Fibroblast of skin of abdomen (primary cell): ENCODE measurements at regions not wholly inside any gene's neighbourhood (a gene's known extent, or its start where the extent isn't known, plus 50 kb on each side); places are given as distances from the start of the nearest gene placed in this dataset.

ENCODE experiments used
- DNase-seq: peaks from one replicate; pipeline ENCODE4 v3.0.0-alpha.2; 2013

DNA sequence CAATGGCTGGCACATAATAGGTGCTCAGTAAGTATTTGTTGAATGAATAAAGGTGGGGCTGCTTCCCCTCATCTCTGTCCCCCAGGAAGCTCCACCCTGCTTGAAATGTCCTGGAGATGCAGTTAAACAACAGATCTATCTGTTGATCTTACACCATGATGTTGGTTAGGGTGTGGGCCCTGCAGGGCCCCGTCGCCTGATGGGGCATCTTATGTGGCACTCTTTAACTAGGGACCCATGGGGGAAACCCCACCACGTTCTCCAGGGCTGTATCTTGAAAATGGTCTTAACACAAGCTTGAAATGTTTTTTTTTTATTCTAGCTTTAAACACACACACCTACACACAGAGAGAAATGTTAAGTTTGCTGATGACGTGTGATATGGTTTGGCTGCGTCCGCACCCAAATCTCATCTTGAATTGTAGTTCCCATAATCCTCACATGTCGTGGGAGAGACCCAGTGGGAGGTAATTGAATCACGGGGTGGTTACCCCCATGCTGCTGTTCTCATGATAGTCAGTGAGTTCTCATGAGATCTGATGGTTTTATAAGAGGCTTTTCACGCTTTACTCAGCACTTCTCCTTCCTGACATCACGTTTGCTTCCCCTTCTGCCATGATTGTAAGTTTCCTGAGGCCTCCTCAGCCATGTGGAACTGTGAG is 741.7 kb downstream of the VRK1 start:
- no peak for DNase-seq

DNA sequence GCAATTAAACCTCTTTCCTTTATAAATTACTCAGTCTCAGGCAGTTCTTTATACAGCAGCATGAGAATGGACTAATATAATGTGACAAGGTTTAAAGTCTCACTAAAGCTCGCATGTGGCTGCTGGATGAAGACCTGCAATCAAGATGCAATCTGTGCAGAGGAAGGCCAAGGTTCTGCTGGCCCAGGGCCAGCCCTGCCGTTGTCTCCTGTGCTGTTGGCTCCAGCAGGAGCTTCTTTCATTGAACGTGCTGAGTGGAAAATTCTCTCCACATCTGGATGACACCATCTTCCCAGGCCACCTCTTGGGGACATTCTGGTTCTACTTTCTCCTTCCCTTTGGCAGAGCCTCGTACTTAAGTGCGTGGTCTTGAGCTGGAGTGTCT is 742.2 kb downstream of the VRK1 start:
- no peak for DNase-seq

DNA sequence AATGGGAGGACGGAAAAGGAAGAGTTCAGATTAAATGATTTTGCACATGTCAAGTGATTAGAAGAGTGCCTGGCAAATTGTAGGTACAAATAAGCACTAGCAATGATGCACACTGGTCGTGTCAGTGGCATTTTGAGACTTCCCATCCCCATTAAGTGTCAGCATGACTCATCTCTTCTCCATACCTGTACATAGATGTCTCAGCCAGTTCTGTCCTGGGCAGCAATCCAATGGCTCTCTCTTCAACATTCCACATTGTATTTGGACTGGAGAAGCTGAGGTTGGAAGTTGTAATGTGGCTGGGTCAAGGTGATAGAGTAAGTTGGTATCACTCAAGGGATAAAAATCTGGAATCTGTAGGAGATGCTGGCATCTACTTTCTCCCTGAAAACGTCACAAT is 742.7 kb downstream of the VRK1 start:
- no peak for DNase-seq

DNA sequence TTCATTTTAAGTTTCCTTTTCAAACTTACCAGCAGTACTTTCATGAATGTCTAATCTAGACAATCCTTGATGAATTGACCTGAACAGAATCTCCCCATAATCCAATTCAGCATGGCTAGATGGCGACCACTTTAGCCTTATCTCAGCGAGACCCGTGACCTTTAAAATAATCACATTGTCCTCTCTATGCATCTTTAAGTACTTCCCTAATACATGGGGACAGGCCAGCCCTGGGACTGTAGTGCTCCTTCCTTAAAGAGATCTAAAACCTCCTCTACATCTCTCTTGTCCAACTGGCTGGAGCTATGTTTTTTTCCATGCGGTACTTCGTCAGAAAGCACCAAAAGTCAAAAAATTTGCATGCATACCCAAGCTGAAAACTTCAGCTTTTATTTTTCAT is 746.0 kb downstream of the VRK1 start:
- no peak for DNase-seq

DNA sequence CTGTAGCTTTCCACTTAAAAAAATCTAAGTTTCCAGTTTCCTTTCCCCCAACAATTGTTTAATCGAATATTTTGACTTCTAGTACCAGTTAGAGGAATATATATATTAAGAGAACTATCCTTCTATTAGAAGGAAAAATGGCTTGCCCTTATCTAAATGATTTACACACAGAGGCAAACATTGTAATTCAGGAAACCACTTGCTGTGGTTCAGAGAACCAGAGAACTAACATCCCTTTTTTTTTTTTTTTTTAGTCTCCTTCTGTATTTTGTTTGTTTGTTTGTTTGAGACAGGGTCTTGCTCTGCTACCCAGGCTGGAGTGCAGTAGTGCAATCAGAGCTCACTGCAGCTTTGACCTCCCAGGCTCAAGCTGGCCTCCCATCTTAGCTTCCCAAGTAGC is 746.6 kb downstream of the VRK1 start:
- DNase-seq: no peak

DNA sequence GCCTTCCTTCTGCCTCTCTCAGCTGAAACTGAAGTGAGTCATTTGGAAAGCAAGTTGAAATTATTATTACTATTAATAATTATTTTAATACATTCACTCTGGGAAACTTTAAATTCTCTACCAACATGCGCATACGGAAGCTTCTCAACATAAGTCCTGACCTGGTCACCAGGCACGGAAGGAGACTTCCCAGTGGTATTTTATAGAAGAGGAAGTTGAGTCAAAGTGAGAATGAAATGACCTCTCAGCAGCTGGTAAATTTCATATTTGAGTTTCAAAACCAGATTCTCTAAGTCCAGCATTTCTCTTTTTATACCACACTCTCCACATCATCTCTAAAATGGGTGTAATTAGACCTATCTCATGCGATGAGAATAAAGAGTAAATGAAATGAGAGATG is 747.4 kb downstream of the VRK1 start:
- DNase-seq: no peak

DNA sequence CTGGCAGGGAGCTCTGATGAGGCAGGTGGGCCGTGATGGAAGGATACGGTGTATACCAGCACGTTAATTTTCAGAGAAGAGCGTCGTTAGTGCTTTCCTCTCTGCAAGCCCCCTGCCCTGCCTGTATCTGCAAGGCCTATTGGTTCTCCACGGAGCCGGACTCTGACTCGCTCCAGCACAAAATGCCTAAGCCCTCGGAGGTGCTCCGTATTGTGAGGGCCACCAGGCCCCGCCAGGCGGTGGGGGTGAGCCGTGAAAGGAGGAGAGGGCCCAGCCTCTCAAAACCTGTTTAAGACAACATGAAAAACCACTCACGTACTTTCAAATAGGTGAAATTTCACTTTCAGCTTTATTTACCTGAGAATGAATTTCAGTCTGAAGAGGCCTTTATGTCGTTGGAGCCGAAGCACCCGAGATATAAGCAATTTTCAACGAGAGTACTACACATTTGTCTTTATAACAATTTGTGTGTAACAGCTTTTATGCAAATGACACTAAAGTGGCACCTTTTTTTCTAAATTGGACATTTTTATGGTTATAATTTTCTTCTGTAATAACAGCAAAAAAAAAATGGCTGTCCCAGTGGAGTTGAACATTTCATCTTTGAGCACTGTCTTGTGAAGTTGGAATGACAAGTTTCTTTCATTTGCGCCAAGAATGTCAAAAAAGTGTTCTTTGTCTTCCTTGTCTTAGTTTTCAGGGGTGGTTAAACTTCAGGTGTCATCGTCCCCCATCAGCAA is 749.5 kb downstream of the VRK1 start:
- DNase-seq: no peak

DNA sequence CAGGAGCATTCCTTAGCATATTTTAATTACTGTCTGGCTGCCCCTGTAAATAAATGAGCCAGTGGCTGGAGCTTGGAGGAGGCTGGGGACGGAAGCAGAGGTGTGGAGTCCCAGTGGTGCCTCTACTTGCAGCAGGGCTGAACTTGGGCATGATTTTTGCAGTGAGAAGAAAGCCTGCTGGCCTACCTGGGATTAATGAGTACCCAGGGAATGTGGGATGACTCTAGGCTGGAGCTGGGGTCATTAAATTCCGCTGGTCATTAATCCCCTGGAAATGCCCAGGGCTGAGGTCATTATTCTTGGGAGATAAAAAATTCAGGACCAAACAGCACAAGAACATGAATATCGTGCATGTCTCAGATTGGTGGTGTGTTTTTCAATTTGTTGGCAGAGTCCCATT is 753.3 kb downstream of the VRK1 start:
- DNase-seq: no peak

DNA sequence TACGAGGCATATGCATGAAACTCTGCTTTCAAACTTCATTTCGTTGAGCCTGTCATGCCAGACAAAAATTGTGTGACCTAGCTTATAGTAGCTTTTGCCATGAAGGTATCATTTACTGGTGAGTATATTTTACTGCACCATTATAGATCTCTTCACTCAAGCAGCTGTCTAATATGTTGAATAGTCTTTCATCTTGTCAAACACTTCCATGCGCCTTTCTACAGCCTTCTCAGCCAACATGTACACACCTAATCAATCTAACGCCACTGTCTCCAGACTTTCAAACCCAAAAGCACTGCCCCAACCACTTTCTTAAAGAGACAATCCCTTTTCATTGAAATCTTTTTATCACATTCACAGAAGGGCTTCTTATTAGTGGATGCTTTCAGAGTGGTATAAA is 757.4 kb downstream of the VRK1 start:
- no peak for DNase-seq

DNA sequence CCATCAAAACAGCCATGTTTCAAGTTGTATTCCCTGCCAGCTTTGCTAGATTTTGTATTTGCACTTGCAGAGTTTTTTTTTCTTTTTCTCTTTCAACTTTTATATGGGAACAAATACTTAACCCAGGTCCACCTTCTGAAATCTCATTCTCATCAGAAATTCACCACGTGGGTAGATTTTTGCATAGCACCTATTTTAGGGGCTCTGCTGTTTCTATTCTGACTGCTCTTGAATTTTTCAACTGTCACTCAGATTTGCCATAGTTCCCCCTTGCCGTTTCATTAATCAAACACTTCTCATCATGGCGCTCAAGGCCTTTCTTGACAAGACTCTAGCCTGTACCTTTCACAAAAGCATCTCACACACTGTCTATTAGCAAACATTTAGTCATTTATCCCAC is 767.2 kb downstream of the VRK1 start:
- no peak for DNase-seq

DNA sequence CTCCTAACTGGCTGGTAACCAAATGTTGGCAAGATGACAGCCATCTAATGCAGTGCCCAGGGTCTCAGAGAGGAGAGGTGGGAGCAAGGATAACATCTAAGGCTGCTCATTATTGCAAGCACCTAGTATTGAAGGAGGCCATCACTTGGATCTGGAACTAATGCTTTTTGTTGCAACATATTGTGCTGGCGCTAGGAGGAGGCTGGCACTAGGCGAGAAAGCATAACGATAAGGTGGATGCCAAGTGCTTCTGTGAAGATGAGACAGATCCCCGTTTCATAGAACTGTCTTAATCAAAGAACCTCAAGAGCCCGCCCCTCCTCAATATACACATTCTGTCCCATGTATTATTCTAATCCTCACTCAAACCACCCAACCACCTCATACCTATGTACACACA is 774.0 kb downstream of the VRK1 start:
- DNase-seq: no peak

DNA sequence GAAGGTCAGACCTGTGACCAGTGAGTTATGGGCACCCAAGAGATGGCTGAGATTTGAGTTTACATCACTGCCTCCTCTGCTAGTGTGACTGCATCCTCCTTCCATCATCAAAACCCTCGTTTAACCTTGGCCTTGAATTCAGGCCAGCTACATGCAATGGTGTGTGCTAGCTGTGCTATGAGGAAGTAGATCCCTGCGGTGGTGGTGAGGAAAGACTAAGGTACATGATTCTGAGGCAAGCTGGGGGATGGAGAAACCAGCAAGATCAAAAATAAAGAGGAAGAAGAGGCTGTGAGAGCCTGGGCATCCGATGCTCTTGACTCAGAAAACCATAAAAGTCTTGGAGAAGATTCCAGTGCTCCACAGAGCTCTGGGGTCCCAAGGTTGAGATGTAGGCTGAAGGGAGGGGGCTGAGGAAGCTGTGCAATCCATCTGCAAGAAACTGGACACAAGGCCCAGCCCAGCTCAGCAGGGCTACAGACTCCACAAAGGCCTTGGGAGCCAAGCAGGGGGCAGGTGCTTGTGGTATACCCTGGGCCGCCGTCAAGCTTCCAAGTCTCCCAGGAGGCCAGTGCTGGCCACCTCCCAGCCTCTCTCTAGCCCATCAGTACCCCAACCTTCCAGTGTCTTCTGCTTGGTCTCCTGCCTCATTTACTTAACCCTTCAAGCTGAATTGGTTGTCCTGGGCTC is 774.8 kb downstream of the VRK1 start:
- DNase-seq: no peak

DNA sequence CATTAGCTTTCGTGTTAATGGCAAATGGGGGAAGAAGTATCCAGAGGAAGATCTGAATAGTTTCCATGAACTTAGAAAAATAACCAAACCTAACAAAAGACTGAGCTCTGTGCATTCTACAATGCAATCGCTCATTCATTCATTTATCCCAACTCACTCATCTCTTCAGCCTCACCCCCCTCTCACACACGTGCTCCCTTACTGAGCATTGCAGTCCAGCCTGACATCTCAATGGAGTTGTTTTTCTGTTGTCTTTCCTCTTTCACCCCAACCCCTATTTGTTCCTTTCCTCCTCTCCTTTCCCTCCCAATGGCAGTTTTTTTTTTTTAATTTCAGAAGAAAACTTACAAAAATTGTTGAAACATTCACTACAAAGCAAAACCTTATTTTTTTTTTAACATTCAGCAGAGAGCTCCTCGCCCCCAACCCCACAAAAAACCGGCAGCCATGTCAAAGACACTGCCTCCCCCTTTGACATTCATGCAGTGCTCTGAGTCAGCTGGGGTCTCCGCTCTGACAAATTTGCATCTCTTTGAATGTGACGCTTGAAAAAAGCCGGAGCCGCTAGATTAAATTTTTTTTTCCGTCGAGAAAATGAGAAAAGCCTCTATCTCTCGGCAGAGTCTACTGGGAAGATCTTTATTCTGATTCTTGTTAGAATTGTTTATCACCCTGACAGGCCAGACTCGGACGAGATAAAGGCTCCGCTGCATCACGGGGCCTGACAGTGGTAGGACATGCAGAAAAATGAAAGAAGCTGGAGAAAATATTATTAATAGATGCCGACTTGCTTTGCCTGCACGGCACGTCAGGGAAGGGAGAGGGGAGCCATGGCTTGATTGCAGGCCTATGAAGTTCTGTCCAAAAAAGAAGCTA is 775.6 kb downstream of the VRK1 start:
- DNase-seq: no peak

DNA sequence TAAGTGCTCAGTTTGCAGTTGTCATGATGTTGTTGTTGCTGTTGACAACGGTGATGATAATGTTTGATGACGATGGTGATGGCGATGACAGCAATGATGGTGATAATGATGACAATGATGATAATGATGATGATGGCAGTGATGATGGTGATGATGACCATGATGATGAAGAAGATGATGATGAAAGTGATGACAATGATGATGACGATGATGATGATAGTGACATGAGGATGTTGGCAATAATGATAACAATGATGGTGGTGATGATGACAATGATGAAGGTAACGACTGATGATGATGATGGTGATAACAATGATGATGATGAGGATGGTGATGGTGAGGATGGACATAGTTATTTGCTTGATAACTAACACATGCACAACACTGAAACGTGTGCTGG is 778.5 kb downstream of the VRK1 start:
- DNase-seq: no peak

DNA sequence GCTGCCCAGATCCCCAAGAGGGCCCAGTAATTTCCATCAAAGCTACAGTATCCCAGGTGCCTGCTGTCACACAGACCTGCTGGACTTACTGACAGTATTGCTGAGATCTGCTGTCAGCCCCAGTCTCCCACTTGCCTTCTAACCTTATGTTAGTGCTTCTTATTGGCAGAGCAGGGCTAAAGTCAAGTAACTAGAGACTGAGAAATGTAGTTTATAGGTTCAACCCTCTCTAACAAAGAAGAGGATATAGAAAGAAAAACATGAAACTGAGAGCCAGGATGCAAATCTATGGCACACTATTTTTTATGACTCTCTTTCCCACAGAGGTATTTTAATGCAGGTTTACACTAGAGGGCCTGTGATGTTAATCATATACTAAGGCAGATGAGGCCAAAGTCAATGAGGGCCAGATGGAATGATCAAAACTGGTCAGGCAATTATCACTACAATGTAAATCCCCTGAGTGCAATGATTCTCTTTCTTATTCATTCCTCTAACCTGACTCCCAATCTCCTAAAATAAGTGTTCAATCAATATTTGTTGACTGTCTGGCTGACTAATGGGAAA is 781.9 kb downstream of the VRK1 start:
- no peak for DNase-seq

DNA sequence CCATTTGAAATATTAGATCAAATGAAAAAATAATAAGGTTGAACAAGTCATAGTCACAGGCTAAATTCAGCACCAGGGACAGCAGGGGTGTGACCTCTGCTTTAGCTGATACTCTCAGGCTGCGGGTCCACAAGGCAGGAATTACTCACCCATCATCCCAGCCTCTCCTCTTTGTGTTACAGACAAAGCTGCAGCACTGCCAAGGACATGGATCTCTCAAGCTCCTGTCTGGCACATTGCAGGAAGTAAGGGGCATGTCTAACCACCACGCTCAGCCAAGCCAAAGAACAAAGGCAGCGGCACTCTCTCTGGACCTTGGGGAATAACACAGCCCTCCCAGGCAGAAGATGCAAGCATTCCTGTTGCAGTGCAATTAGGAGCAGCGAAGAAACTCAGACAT is 783.8 kb downstream of the VRK1 start:
- DNase-seq: peak; percentile 0

DNA sequence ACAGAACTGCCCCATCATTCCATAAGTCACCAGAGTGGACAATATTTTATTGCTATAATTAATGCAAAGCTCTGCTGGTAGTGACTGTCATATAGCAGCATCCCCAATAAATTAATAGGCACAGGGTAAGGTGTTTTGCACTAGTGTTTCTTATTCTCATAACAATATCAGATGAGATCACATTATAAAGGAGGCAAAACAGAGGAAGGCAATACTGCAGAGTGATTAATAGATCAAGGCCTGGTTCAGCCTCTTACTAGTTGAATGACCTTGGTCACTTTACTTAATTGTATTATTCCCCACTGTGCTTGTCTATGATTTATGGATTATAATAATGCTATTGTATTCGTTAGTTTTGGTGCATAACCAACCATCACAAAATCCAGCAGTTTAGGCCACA is 784.8 kb downstream of the VRK1 start:
- no peak for DNase-seq

DNA sequence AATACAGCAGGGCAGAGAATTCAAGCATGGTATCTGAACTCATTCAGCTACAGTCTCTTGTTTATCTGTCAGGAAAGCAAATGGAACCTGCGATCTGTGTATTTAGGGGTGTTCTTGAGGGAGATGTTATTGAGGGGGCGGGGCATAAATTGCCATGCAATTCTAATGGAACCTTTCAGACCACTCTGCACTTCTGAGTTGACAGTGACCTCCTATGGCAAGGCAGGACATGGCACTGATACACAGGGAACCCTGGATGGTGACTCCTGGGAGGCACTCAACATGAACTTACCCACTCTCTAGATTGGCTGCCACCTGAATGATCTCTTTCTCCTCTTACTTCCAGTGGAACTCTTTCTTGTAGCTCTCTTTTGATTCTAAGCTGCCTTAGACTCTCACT is 787.3 kb downstream of the VRK1 start:
- DNase-seq: no peak

DNA sequence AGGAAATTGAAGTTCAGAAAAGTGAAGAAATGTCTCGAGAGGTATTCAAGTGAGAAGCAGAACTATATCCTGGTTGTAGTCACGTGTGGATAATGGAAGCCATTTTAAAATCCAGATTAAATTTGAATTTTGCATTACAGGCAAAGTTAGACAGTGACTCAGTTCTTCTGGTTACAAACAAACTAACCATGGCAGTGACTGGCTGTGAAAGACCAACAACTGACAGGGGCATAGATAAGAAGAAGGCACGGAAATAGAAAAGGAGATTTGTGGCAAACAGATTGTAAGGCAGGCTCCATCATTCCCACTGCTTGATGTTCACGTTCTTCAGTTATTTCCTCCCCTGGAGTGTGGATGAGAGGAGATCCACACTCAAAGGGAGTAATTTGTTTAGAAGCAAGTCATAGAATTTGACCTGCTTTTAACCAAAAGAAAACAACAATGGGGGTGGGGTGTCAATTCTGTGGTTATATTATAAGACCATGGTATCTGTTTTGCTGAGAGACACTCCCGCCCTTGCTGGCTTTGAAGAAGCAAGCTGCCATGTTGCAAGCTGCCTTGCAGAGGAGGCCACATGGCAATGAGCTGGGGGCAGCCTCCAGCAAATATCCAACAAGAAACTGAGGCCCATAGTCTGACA is 795.3 kb downstream of the VRK1 start:
- no peak for DNase-seq

DNA sequence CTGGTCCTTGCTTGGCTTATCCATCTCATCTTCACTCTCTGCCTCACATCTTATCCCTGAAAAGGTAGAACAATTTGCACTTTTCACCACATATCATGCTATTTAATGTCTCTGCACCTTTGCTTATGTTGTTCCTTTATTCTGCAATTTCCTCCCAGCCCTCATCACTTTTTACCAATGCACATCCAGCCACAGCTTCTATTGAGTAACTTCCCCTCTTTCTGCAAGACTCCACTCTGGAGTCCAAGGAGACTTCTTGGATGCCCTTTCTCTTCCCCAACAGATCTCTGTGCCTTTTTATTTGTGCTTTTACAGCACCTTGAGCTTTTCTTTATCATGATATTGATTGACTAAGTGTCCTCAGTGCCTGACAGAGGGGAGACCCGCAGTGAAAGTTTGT is 797.1 kb downstream of the VRK1 start:
- no peak for DNase-seq

DNA sequence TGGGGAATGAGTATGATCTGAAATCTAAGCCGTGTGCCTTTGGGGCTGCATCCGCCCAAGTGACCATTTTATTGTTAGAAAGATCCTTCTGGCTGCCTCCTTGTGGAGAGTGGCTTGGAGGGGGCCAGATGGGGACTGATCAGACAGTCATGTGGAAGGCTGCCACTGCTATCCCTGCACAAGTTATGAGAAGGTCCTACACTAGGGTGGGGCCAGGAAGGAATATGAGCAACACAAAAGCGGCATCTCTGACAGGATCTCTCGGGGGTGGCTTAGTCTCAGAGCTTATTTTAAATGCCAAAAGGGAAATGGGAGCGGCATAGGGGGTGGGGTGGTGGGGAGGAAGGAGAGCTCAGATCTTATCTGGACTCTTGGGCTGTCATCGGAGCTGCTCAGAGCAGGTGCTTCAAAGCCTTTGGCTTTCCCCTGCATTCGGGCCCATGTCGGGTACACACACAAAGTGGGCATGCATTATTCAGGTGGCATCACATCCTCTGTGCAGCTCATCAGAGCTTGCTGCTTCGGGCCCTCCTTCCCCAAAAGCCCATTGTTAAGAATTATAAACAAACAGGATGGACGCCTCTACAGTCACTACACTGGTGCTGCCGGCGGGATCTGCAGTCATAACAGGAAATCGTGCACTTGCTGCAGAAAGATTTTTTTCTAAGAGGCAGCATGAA is 805.4 kb downstream of the VRK1 start:
- DNase-seq: no peak

DNA sequence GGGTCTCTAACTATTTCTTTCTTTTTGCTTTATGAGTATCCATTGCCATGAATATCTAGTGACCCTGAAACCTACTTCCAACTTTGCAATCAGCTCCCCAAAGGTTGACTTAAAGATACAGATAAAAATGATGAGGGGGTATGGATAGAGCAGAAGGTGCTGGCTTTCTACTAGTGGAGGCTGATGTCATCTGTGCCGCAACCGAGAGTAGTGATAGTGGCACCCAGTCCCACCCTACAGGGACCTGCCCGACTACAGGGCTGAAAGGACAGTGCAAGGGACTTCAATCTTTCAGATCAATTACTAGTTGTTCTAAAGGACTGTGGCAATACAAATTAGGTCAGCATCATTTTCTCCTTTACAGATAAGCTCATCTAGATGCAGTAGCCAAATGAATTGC is 806.0 kb downstream of the VRK1 start:
- no peak for DNase-seq
